PC-3 (cell line): ENCODE measurements at regions not wholly inside any gene's neighbourhood (a gene's known extent, or its start where the extent isn't known, plus 50 kb on each side); places are given as distances from the start of the nearest gene placed in this dataset.
"Not testable (repeated sequence)": the region's sequence is repeated elsewhere in the genome, so short reads cannot be mapped to it uniquely, and the experiment has no call there.

Experiments
- ATAC-seq: fragments of 200-7000 bp; cut with Tn5 transposase; 2 replicates; pipeline ENCODE4 v1.9.1; 2020; ENCODE audit warnings: mild to moderate bottlenecking, moderate library complexity
- BruUV-seq: library from RNA; stranded (reverse); fragments of 400-500 nt; replicated peaks from 2 replicates; lab custom pipeline; 2021; lab: Mats Ljungman, UMichigan
- CTCF ChIA-PET: fragments of 300-600 bp; sonication (Branson Sonifier 250); formaldehyde crosslinking; loops from one replicate; lab custom pipeline; 2022; ENCODE audit warnings: antibody characterized with exemption; lab: Charles Lee
- POLR2A ChIA-PET: fragments of 300-600 bp; sonication (Branson Sonifier 250); formaldehyde crosslinking; loops from one replicate; lab custom pipeline; 2022; ENCODE audit warnings: antibody characterized with exemption; ENCODE audit not compliant: unreplicated experiment; lab: Charles Lee
- DNase-seq: peaks from one replicate; pipeline ENCODE4 v3.0.0-alpha.2; 2015
- H2AFZ ChIP-seq: fragments of 300-600 bp; sonication (generic); 2 replicates; pipeline ENCODE4 v1.6.0; 2016; ENCODE audit warnings: antibody characterized with exemption, low read length
- H3F3A ChIP-seq: fragments of 300-600 bp; sonication (generic); one replicate; pipeline ENCODE4 v1.6.0; 2017; ENCODE audit warnings: antibody characterized with exemption, low read length, control low read depth, mild to moderate bottlenecking; ENCODE audit not compliant: unreplicated experiment
- H3K27ac ChIP-seq: fragments of 300-600 bp; sonication (generic); 2 replicates; pipeline ENCODE4 v1.5.1; 2016; ENCODE audit warnings: mild to moderate bottlenecking, low read length
- H3K27me3 ChIP-seq: fragments of 300-600 bp; sonication (generic); 2 replicates; pipeline ENCODE4 v1.6.1; 2016; ENCODE audit warnings: low read length, mixed read lengths
- H3K36me3 ChIP-seq: fragments of 300-600 bp; sonication (generic); 2 replicates; pipeline ENCODE4 v1.6.1; 2016; ENCODE audit warnings: low read depth, mixed run types, low read length, mixed read lengths
- H3K4me1 ChIP-seq: fragments of 300-600 bp; sonication (generic); 2 replicates; pipeline ENCODE4 v1.5.1; 2016; ENCODE audit warnings: low read length; ENCODE audit not compliant: insufficient read depth
- H3K4me2 ChIP-seq: fragments of 300-600 bp; sonication (generic); 2 replicates; pipeline ENCODE4 v1.6.0; 2016; ENCODE audit warnings: low read length
- H3K4me3 ChIP-seq: fragments of 300-600 bp; sonication (generic); 2 replicates; pipeline ENCODE4 v1.5.1; 2016; ENCODE audit warnings: mild to moderate bottlenecking, low read length, mixed read lengths
- H3K79me2 ChIP-seq: fragments of 300-600 bp; sonication (generic); 2 replicates; pipeline ENCODE4 v1.6.1; 2017; ENCODE audit warnings: low read length, mixed read lengths
- H3K9ac ChIP-seq: fragments of 300-600 bp; sonication (generic); 2 replicates; pipeline ENCODE4 v1.6.0; 2016; ENCODE audit warnings: mild to moderate bottlenecking, low read length
- H3K9me2 ChIP-seq: fragments of 300-600 bp; sonication (generic); replicated peaks from 2 replicates; pipeline ENCODE4 v1.6.1; 2016; ENCODE audit warnings: mixed run types, low read length, mixed read lengths
- H3K9me3 ChIP-seq: fragments of 300-600 bp; sonication (generic); 2 replicates; pipeline ENCODE4 v1.6.1; 2016; ENCODE audit warnings: low read length, mixed read lengths
- H4K20me1 ChIP-seq: fragments of 300-600 bp; sonication (generic); 2 replicates; pipeline ENCODE4 v1.6.1; 2016; ENCODE audit warnings: low read length, mixed read lengths
- EZH2 ChIP-seq: fragments of 300-600 bp; sonication (generic); IDR thresholded peaks from one replicate; pipeline ENCODE4 v1.6.1; 2017; ENCODE audit warnings: antibody characterized with exemption, mild to moderate bottlenecking, low read length; ENCODE audit not compliant: unreplicated experiment
- EZH2phosphoT487 ChIP-seq: fragments of 300-600 bp; sonication (generic); IDR thresholded peaks from 2 replicates; pipeline ENCODE4 v1.6.1; 2018; ENCODE audit warnings: mild to moderate bottlenecking, antibody characterized with exemption, low read length, borderline replicate concordance
- intact Hi-C: fragments of 100-400 bp; cut with micrococcal nuclease; formaldehyde crosslinking; loops from 2 replicates; pipeline ENCODE4 v1.9.0; 2023
- TF ChIP-seq, protein P1 (sequence below): fragments of 300-600 bp; sonication (generic); conservative IDR thresholded peaks from 2 replicates; pipeline ENCODE4 v1.5.1; 2017; ENCODE audit warnings: antibody characterized with exemption, low read depth, mild to moderate bottlenecking, low read length

DNA sequence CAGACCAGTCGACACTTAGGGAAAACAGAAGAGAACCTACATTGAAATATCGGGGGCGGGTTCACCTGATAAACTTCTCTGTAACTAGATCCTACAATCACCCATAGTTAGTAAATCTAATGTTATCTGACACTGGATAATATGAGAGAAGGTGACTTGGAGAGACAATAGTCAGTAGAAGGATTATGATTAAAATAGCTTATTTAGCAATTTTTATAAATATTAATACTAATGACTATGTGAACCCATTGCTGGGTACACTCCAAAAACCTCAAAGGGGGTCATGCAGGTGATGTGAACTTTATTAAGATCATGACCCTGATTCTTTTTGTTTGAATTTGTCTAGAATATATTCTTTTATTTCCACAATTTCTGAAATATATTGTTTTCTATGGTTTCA lies 164.1 kb upstream of the CCNH start:
- Histone ChIP-seq H3K4me3 (no peak overlapping the region), H3K27ac (no peak overlapping the region), H3K4me2 (no peak overlapping the region), H3K27me3 (no peaks in the 10 kb centered on the region), H3K4me1 (peaks cover 4% of the 10 kb centered on the region), H4K20me1 (no peaks in the 10 kb centered on the region), H2AFZ (no peak overlapping the region), H3K36me3 (no peaks in the 10 kb centered on the region), H3K9ac (no peak overlapping the region), H3K79me2 (no peaks in the 10 kb centered on the region), H3K9me2 (no peaks in the 10 kb centered on the region), H3F3A (no peaks in the 10 kb centered on the region), H3K9me3 (no peaks in the 10 kb centered on the region)
- no TSS peak for BruUV-seq
- ChIA-PET CTCF (no interaction called here), POLR2A (no interaction called here)
- TF ChIP-seq, protein P1, sequence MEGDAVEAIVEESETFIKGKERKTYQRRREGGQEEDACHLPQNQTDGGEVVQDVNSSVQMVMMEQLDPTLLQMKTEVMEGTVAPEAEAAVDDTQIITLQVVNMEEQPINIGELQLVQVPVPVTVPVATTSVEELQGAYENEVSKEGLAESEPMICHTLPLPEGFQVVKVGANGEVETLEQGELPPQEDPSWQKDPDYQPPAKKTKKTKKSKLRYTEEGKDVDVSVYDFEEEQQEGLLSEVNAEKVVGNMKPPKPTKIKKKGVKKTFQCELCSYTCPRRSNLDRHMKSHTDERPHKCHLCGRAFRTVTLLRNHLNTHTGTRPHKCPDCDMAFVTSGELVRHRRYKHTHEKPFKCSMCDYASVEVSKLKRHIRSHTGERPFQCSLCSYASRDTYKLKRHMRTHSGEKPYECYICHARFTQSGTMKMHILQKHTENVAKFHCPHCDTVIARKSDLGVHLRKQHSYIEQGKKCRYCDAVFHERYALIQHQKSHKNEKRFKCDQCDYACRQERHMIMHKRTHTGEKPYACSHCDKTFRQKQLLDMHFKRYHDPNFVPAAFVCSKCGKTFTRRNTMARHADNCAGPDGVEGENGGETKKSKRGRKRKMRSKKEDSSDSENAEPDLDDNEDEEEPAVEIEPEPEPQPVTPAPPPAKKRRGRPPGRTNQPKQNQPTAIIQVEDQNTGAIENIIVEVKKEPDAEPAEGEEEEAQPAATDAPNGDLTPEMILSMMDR, result no peak
- TF ChIP-seq EZH2phosphoT487 (no peak), EZH2 (no peak)
- intact Hi-C loops, result no loop called here
- ATAC-seq (no peak), DNase-seq (no peak)

DNA sequence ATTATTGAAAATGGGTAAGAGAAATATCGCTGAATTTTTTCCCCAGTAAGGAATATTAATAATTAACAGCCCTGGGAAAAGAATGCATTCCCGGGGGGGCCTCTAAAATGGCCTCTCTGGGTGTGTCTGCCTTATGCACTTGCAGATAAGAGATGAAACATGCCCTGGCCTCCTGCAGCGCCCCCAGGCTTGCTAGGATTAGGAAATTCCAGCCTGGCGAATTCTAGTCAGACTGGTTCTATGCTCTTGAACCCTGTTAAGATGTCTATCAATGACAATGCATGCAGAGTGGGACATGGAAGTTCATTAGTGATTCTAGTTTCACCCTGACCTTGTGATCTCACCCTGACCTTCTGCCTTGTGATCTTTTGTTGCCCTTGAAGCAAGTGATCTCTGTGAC lies 163.6 kb upstream of the CCNH start:
- H3K36me3 ChIP-seq, BruUV-seq, H3F3A ChIP-seq, DNase-seq, H3K4me1 ChIP-seq, H3K79me2 ChIP-seq, H3K4me2 ChIP-seq, H3K9me3 ChIP-seq, ATAC-seq, H3K4me3 ChIP-seq, H3K27me3 ChIP-seq, H4K20me1 ChIP-seq, POLR2A ChIA-PET, H3K27ac ChIP-seq, CTCF ChIA-PET, H3K9me2 ChIP-seq, H2AFZ ChIP-seq, intact Hi-C loops, H3K9ac ChIP-seq: not testable (repeated sequence)

DNA sequence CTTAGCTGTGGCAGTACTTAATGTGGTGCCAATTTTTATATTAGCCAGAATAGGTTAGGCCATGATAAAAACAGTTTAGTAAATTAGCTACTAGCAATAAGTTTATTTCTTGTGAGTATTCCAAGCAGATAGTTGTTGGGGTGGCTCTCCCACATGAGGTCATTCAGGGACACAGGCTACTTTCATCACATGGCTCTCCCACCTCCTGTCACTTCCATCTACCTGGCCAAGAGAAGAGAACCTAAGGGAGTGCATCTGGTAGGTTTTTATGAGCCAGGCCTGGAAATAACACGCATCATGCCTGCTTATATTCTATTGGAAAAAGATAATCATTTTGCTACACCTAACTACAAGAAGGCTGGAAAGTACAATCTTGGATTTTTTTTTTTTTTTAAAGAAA lies 161.4 kb upstream of the CCNH start:
- ATAC-seq, result no peak
- BruUV-seq, result no TSS peak
- no peak overlapping the region for H3K27ac ChIP-seq
- no peaks in the 10 kb centered on the region for H4K20me1 ChIP-seq
- H3K36me3 ChIP-seq, result no peaks in the 10 kb centered on the region
- ChIA-PET POLR2A (no interaction called here), CTCF (no interaction called here)
- H3K9me2 ChIP-seq, result no peaks in the 10 kb centered on the region
- H3K4me3 ChIP-seq, result no peak overlapping the region
- no peaks in the 10 kb centered on the region for H3K27me3 ChIP-seq
- no peak for DNase-seq
- H3K9ac ChIP-seq, result no peak overlapping the region
- no peak overlapping the region for H2AFZ ChIP-seq
- no peaks in the 10 kb centered on the region for H3F3A ChIP-seq
- H3K4me1 ChIP-seq, result peaks cover 13% of the 10 kb centered on the region; the same call in 1 of the 2 replicates
- H3K9me3 ChIP-seq, result no peaks in the 10 kb centered on the region
- H3K79me2 ChIP-seq, result no peaks in the 10 kb centered on the region
- H3K4me2 ChIP-seq, result no peak overlapping the region
- TF ChIP-seq, protein P1, result no peak
- TF ChIP-seq EZH2, result no peak
- TF ChIP-seq EZH2phosphoT487, result no peak
- intact Hi-C loops, result no loop called here
